ENCODE measurements at regions not wholly inside any gene's neighbourhood (a gene's known extent, or its start where the extent isn't known, plus 50 kb on each side); places are given as distances from the start of the nearest gene placed in this dataset.
"Not testable (repeated sequence)": the region's sequence is repeated elsewhere in the genome, so short reads cannot be mapped to it uniquely, and the experiment has no call there.

DNA sequence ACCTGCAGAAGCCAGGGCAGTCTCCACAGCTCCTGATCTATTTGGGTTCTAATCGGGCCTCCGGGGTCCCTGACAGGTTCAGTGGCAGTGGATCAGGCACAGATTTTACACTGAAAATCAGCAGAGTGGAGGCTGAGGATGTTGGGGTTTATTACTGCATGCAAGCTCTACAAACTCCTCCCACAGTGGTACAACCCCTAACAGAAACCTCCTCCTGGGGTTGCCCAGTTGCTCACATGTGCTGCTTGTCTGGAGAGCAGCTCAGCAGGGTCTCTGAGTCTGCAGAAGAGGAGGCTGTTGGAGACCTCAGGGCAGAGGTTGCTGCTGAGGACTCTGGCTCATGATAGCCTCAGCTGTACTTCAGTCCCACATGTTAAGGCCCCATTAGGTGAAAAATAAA, 1269.1 kb downstream of the RPIA start:
- TF ChIP-seq, protein P1, sequence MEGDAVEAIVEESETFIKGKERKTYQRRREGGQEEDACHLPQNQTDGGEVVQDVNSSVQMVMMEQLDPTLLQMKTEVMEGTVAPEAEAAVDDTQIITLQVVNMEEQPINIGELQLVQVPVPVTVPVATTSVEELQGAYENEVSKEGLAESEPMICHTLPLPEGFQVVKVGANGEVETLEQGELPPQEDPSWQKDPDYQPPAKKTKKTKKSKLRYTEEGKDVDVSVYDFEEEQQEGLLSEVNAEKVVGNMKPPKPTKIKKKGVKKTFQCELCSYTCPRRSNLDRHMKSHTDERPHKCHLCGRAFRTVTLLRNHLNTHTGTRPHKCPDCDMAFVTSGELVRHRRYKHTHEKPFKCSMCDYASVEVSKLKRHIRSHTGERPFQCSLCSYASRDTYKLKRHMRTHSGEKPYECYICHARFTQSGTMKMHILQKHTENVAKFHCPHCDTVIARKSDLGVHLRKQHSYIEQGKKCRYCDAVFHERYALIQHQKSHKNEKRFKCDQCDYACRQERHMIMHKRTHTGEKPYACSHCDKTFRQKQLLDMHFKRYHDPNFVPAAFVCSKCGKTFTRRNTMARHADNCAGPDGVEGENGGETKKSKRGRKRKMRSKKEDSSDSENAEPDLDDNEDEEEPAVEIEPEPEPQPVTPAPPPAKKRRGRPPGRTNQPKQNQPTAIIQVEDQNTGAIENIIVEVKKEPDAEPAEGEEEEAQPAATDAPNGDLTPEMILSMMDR (IDR thresholded peaks at IDR 0.05) = not testable (repeated sequence)
- TF ChIP-seq EZH2, EZH2phosphoT487 (IDR thresholded peaks at IDR 0.05): not testable (repeated sequence)
